Heart right ventricle (tissue), 16 donors: ENCODE measurements at regions not wholly inside any gene's neighbourhood (a gene's known extent, or its start where the extent isn't known, plus 50 kb on each side); places are given as distances from the start of the nearest gene placed in this dataset.

Experiments
- ATAC-seq, 8 donors: fragments of 200-7000 bp; cut with Tn5 transposase; one replicate each; pipeline ENCODE4 v1.9.1; 2020; ENCODE audit warnings: mild to moderate bottlenecking in 8 of 8, moderate library complexity in 8 of 8, moderate number of reproducible peaks in 1 of 8
- DNase-seq, 2 donors: peaks; one replicate each; pipeline ENCODE4 v3.0.0-alpha.2; 2020
- H3K27ac ChIP-seq, 10 donors: fragments of 200-600 bp; sonication (generic) in 2 of 10; one replicate each; pipeline versions ENCODE4 v1.5.0 to v1.8.0; 2020 to 2022; ENCODE audit warnings: mild to moderate bottlenecking in 3 of 10
- H3K27me3 ChIP-seq, 7 donors: fragments of 200-600 bp; one replicate each; pipeline ENCODE4 v1.8.0; 2021 to 2022; ENCODE audit warnings: mild to moderate bottlenecking in 2 of 7
- H3K36me3 ChIP-seq, 9 donors: fragments of 200-600 bp; sonication (generic) in 1 of 9; one replicate each; pipeline versions ENCODE4 v1.5.0 to v1.8.0; 2020 to 2022; ENCODE audit warnings: mild to moderate bottlenecking in 2 of 9
- H3K4me1 ChIP-seq, 9 donors: fragments of 200-600 bp; sonication (generic) in 1 of 9; one replicate each; pipeline versions ENCODE4 v1.5.0 to v1.8.0; 2020 to 2022; ENCODE audit warnings: mild to moderate bottlenecking in 4 of 9
- H3K4me3 ChIP-seq, 10 donors: fragments of 200-600 bp; sonication (generic) in 2 of 10; one replicate each; pipeline versions ENCODE4 v1.5.0 to v1.8.0; 2020 to 2022; ENCODE audit warnings: mild to moderate bottlenecking in 7 of 10, moderate library complexity in 2 of 10
- H3K9me3 ChIP-seq, 11 donors: fragments of 200-600 bp in 10 of 11; sonication (generic) in 2 of 11; one replicate each; pipeline versions ENCODE4 v1.5.0 to v1.8.0; 2013 to 2022; ENCODE audit warnings: mild to moderate bottlenecking in 2 of 11, control low read depth in 1 of 11, moderate library complexity in 1 of 11
- WGBS, 2 donors: extraction: QIAGEN DNeasy Blood & Tissue Kit; methylation state at CpG; one replicate each; pipeline ENCODE4 v1.1.7; 2013; ENCODE audit warnings: inconsistent platforms in 1 of 2; 5-methylcytosine and 5-hydroxymethylcytosine counted together
- intact Hi-C, 10 donors: fragments of 100-400 bp; cut with DNase I; formaldehyde crosslinking; loops; one replicate each; pipeline versions ENCODE4 v1.11.1 to v1.14.2; 2022
- TF ChIP-seq, protein P1 (sequence below), 9 donors: fragments of 200-600 bp; sonication (generic) in 2 of 9; IDR thresholded peaks; one replicate each; pipeline versions ENCODE4 v1.5.0 to v1.8.0; 2021 to 2022; ENCODE audit warnings: antibody characterized with exemption in 9 of 9, mild to moderate bottlenecking in 5 of 9, moderate library complexity in 1 of 9
- donor health status: Arrhythmogenic right ventricular cardiomyopathy.
- donor health status: ischemic (EF 13 %, LVEDD 7.1; RV severe dilation, severe dysfunction).
- donor health status: healthy with polysubstance abuse.
- donor health status: DM: no; HTN: yes; CAD: no.
- donor health status: DM: no; HTN: no; CAD: no.
- donor health status: ischemic (EF 25% LVEDD 6.9; RV normal size, moderate dysfunction).
- donor health status: ischemic (EF 25% LVEDD 5.7; RV mildly dilated, moderate dysfunction).
- donor health status: healthy.
- donor health status: DM: yes; HTN: yes; CAD: no.
- donor health status: Ischemic cardiomyopathy.
- donor health status: ischemic (EF 35%, LVEDD 5.7; RV mildly dilated, moderate dysfunction).
- donor health status: nonischemic (EF 11% LVEDD 7.7; RV severe dilation, severe dysfunction).
- donor health status: DM: yes; HTN: yes; CAD: no.
- donor health status: PGD.
- donor health status: ischemic (EF 29% LVEDD 5.4; RV normal size, mild dysfunction).
- donor health status: nonischemic (EF 23%, LVEDD 6.1; RV moderate dilation, normal function).

DNA sequence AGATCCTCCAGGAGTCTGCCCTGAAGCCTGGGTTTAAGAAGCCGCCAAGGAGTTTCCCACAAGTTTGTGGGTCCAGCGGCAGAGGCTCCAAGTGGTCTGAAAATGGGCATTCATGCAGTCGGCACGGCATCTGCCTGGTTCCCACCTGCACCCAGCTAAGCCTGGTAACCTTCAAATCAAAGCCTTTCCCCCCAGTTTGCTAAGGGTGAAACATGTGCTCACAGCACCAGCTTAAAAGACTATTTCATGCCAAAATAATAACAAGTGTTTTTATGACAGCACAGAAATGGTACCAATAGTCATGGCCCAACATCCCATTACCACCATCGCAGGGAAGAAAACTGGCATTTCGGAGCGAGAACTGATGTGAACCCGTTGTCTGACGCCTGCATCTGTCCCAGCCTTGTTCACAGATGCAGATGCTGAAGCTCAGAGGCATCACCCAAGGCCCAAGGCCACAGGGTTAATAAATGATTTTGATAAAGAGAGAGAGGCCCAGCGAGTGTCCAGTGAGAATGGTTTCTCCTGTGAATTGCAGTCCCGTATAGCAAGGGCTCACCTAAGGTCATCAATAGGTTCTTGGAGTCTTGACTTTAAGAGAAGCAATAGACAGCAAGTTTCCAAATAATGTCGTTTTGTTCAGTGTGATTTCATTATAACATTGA, 188.0 kb upstream of the TPM1 start:
- no peaks in the 10 kb centered on the region for H3K36me3 ChIP-seq
- intact Hi-C loops: no loop called here
- no peak overlapping the region for H3K4me3 ChIP-seq
- H3K27me3 ChIP-seq: no peaks in the 10 kb centered on the region
- peaks cover 0 to 8% (median 2%) of the 10 kb centered on the region in 9 donors for H3K4me1 ChIP-seq
- no peak overlapping the region for H3K27ac ChIP-seq
- TF ChIP-seq, protein P1, sequence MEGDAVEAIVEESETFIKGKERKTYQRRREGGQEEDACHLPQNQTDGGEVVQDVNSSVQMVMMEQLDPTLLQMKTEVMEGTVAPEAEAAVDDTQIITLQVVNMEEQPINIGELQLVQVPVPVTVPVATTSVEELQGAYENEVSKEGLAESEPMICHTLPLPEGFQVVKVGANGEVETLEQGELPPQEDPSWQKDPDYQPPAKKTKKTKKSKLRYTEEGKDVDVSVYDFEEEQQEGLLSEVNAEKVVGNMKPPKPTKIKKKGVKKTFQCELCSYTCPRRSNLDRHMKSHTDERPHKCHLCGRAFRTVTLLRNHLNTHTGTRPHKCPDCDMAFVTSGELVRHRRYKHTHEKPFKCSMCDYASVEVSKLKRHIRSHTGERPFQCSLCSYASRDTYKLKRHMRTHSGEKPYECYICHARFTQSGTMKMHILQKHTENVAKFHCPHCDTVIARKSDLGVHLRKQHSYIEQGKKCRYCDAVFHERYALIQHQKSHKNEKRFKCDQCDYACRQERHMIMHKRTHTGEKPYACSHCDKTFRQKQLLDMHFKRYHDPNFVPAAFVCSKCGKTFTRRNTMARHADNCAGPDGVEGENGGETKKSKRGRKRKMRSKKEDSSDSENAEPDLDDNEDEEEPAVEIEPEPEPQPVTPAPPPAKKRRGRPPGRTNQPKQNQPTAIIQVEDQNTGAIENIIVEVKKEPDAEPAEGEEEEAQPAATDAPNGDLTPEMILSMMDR (IDR thresholded peaks at IDR 0.05): no peak
- no peaks in the 10 kb centered on the region for H3K9me3 ChIP-seq
- ATAC-seq (no peak), DNase-seq (no peak)
- WGBS, 2 donors: 94 to 96% methylated on average over 12 of the region's 12 CpGs

DNA sequence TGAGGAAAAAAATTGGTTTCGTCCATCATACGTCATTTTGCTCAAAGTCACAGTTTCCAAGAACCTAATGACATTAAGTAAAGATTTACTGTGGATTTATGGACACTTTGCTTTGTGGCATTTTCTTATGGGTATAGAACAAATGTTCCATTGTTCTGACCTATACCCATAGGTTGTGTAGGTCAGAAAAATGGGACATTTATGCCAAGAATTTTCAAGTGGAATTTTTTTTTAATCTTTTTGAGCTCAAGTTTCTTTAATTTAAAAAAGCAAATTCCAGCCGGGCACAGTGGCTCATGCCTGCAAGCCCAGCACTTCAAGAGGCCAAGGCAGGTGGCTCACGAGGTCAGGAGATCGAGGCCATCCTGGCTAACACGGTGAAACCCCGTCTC, 187.5 kb upstream of the TPM1 start:
- Histone ChIP-seq H3K9me3 (peaks cover 0 to 3% (median 0%) of the 10 kb centered on the region in 11 donors), H3K27me3 (no peaks in the 10 kb centered on the region), H3K36me3 (no peaks in the 10 kb centered on the region), H3K27ac (no peak overlapping the region), H3K4me3 (no peak overlapping the region), H3K4me1 (peaks cover 0 to 5% (median 0%) of the 10 kb centered on the region in 9 donors)
- ATAC-seq (no peak), DNase-seq (no peak)
- intact Hi-C loops: no loop called here
- WGBS, 2 donors: 92 to 94% methylated on average over 7 of the region's 7 CpGs
- TF ChIP-seq, protein P1 (IDR thresholded peaks at IDR 0.05): no peak

DNA sequence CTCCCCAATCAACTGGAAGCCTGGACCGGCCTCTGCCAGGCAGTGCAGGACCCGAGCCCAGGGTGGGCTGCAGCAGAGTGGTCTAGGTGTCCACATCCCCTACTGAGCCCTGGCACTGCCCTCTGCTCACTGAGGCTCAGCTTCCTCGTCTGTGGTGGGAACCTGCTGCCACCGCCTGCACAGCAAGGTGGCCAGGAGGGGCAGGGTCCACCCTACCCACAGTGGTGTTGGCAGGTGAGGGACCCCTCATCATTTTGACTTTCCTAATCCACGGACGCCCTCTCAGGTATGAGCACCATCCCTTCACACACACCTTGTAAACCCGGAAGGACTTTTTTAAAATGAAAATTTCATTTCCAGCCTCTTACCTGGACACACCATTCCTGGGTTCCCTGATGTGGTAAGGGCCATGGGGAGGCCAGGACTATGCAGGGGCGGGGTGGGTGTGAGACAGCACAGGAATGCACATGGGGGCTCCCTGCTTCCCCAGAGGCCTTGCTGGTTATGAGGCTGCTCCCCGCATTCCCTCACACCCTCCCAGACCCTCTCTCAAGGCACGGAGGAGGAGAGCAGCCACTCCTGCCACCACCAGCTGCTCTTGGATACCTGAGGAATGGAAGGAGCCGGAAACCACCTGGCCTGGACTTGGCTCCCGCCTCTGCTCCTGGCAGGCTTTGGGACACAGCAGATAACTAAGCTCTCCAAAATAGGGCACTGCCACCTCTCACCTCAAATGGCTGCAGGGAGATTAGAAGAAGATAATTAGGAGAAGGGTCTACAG, 185.9 kb upstream of the TPM1 start:
- intact Hi-C loops: no loop called here
- Histone ChIP-seq H3K27me3 (no peaks in the 10 kb centered on the region), H3K9me3 (peaks cover 0 to 5% (median 0%) of the 10 kb centered on the region in 11 donors), H3K27ac (no peak overlapping the region), H3K4me3 (no peak overlapping the region), H3K36me3 (no peaks in the 10 kb centered on the region), H3K4me1 (no peaks in the 10 kb centered on the region)
- peak in 1 of 8 donors; percentile 66 for ATAC-seq
- TF ChIP-seq, protein P1 (IDR thresholded peaks at IDR 0.05): no peak
- 86 to 91% methylated on average over 12 of the region's 12 CpGs for WGBS, 2 donors
- no peak for DNase-seq

DNA sequence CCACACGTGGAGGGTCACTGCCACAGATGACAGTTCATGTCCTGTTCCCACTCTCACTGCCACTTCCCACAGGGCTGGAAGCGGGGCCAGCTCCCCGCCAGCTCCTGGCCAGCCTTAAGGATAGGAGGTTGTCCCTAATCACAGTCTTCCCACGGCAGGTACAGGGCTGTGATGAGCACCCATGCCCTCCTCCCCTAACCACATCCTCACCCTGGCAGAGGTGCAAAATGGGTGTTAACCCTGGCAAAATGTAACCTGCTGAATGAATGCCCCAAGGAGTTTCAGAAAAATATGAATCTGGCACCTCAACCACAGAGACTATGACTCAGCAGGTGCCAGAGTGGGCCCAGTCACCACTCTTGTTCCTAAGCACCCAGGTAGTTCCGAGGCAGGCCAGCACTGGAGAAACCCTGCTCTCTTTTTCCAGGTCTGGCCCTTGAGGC, 185.1 kb upstream of the TPM1 start:
- 82 to 85% methylated on average over 5 of the region's 5 CpGs for WGBS, 2 donors
- Histone ChIP-seq H3K4me1 (no peaks in the 10 kb centered on the region), H3K36me3 (no peaks in the 10 kb centered on the region), H3K9me3 (peaks cover 0 to 5% (median 0%) of the 10 kb centered on the region in 11 donors), H3K4me3 (no peak overlapping the region), H3K27me3 (no peaks in the 10 kb centered on the region), H3K27ac (no peak overlapping the region)
- ATAC-seq: peak in 2 of 8 donors; percentile 39 to 48
- no peak for DNase-seq
- TF ChIP-seq, protein P1 (IDR thresholded peaks at IDR 0.05): no peak
- intact Hi-C loops: no loop called here
